Forelimb muscle (tissue), 1 donor: ENCODE measurements at regions not wholly inside any gene's neighbourhood (a gene's known extent, or its start where the extent isn't known, plus 50 kb on each side); places are given as distances from the start of the nearest gene placed in this dataset.

Experiments
- DNase-seq: peaks from one replicate; pipeline ENCODE4 v3.0.0-alpha.2; 2013; ENCODE audit warnings: low read depth

DNA sequence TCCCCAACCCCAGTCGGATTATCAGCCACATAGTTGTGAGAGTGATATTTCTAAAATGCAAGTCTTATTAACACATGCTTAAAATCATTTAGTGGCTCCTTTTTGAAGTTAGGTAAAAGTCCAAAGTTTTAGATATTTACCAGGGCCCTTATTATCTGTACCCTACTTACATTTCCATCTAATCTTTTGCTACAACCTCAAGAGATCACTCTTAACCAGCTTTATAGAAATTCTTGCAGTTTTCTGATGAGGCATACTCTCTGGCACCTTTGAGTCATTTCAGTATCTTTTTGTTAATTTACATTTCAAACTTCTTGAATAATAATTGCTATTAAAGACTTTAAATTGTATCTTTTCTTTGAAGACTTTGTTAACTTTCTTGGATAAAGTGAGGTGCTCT, 453.3 kb downstream of the RFPL4B start:
- DNase-seq: no peak

GRCh38 chr6:112800916-112801315, 453.8 kb downstream of the RFPL4B start:
- no peak for DNase-seq

- DNase-seq: no peak
Observed at GRCh38 chr6:112801468-112802080, 454.4 kb downstream of the RFPL4B start.

DNA sequence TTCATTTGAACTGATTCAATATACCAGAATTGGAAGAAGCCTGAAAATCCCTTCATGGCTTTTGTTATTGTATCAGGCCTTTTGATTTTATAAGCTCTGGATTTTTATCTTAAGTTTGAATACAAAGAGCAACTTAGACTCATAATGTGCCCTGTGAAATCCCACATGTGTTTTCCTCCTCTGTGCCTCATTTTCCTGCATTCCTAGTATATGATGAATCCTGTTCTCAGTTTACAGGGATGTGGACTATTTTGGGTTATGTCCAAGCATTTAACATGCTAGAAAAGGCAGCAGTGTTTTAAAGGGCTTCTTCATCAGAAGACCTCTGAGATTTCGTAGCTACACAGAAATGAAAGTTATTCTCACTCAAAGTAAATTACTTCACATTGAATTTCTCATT, 455.0 kb downstream of the RFPL4B start:
- DNase-seq: peak; percentile 70

GRCh38 chr6:112804638-112805330, 457.7 kb downstream of the RFPL4B start:
- DNase-seq: no peak

DNA sequence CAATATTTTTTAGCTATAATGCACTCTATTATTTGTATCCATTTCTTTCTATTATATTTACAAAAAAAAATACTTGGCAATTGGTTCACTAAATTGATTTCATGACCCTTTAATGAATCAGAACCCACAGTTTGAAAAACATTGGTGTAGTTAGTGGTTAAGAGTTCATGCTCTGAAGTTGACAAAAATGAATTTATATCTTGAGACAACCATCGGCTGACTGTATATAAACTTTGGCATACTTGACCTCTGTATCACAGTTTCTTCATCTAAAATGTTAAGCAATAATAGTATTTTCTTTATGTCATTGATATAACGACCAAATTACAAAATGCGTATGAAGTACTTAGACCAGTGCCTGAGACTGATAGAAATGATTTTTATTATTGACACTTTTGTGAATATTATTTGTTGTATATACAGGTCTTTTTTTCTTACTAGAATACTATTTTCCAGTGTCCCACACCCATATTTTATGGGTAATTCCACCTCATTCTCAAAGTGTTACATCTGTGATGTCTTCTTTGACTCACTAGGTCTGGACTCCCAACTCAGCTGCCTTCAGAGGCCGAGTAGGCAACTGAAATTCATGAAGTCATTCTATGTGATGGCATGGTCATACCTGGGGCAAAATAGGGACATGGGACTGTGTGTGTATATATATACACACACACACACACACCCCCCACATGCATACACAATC, 459.2 kb downstream of the RFPL4B start:
- no peak for DNase-seq

GRCh38 chr6:112821476-112821875, 474.3 kb downstream of the RFPL4B start:
- no peak for DNase-seq

- no peak for DNase-seq
Observed at GRCh38 chr6:112822769-112823168, 475.6 kb downstream of the RFPL4B start.

GRCh38 chr6:112827793-112828192, 480.7 kb downstream of the RFPL4B start:
- DNase-seq: no peak

- no peak for DNase-seq
Observed at GRCh38 chr6:112831022-112831421, 483.9 kb downstream of the RFPL4B start.

DNA sequence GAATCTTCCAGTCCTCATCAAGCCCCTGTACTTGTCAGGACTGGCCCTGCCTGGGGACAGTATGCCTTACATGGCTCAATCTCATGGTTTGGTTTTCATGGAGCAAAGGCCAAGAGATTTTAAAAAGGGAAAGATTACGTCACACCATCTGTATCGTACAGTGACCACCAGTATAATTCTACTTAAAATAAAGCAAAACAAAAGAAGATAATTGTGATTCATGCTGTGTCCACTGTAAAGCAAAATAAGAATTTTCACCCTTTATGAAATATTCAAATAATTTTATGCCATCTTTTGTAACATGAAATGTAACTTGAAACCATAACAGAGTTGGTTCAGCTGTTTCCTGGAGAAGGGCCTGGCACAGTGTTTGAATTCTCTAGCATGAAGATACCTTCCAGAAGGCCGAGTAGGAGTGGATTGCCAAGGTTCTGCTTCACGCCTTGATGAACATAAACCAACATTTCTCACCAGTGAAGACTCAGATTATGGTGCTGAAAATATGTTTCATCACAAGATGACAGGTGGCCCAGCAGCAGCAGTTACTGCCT, 486.5 kb downstream of the RFPL4B start:
- no peak for DNase-seq

DNA sequence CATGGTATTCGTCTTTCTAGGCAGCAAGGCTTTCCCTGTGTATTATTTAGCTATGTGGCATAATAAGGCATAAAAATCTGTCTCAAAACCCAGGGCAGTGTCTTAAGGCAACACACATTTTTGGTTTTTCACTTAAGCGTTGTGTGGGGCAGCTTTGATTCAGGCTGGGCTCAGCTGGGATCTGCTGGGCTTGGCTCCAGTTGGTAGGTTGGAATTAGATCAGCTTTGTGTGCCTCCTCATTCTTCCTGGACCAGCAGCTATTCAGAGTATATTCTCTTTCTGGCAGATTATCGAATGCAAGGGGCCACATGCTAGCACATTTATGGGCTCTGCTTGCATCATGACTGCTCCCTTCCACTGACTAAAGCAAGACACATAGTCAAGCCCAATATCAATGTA, 487.9 kb downstream of the RFPL4B start:
- no peak for DNase-seq

DNA sequence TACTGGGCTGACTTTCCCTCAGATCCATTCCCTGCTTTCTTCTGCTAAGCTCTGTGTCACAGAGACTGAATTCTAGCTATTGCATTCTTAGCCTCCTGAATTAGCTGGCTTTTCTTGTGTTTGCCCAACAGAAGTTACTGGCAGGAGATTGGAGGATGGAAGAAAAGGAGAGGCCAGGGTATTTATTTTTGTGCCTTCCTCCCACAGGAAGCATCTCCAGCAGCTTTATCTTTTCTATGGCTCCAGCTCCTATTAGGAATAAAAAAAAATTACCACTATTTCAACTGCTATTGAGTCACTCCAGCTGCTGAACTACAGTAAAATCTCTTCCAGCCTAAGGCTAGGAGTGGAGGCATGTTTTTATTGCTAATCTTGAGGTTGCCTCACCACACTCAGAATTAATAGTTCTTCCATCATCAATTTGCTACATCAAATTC, 492.4 kb downstream of the RFPL4B start:
- no peak for DNase-seq

DNA sequence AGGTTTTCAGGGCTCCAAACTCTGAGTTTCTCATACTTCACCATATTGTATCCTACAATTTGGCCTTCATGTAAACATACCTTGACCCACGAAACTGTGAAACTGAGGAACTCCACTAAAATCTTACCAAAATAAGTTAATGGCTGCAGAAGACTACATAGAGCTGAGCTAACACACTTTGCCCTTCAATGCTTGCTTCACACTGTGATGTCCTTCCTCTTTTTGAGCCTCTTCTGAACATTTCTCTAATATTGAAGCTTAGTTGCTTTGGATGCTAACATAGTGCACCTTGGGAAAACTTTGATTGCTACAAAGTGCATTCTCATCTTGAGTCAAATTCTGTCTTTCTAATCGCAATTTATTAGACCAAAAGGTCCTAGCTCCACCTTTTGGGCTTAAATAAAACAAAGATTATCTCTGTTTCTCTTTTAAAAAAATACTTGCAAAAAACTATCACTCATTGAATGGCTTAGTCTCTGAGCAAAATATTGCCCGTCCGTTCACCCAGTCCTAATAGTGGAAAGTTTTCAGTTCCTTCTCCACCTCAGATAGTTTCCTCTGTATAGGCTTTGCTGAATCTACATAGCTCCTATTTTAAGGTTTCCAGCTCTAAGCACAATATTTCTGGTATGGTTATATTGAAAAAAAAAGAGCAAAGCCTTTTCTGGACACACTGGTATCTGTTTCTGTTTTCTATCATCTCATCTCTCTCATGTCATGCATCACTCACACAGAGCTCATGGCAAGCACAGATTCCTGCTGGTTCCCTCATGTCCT, 494.6 kb downstream of the RFPL4B start:
- DNase-seq: no peak

DNA sequence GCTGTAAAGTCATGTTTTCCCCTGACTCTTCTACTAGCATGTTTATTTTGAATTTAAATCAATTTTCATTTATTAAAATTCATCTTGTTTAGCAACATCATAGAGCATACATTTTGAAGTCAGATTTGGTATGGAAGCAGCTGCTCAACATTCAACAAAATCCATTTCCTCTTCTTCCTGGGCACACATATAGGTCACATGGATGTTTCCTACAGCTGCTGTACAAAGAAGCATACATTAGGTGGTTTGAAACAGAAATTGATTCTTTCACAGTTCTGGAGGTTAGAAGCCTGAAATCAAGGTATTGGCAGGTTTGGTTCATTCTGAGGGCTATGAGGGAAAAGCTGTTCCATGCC, 495.2 kb downstream of the RFPL4B start:
- DNase-seq: no peak

GRCh38 chr6:112846681-112847080, 499.6 kb downstream of the RFPL4B start:
- no peak for DNase-seq

GRCh38 chr6:112851146-112851545, 504.0 kb downstream of the RFPL4B start:
- no peak for DNase-seq

DNA sequence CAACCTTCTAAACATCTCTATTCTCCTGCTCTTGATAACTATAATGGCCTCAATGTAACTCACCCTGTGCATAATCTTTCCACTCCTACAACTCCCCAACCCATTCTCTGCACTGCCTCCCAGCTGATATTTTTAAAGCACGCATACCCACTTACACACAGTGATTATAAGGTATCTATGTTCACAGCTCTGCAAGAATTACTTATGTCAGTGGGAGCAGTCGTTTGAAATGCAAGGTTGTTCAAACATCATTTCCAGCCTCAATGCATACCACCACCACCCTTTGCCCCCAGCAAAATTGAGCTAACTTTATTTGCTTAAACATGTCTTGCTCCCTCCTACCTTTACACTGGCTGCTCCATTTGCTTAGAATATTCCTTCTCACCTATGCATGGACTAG, 506.0 kb downstream of the RFPL4B start:
- DNase-seq: no peak

- DNase-seq: no peak
Observed at GRCh38 chr6:112863753-112864152, 516.6 kb downstream of the RFPL4B start.

DNA sequence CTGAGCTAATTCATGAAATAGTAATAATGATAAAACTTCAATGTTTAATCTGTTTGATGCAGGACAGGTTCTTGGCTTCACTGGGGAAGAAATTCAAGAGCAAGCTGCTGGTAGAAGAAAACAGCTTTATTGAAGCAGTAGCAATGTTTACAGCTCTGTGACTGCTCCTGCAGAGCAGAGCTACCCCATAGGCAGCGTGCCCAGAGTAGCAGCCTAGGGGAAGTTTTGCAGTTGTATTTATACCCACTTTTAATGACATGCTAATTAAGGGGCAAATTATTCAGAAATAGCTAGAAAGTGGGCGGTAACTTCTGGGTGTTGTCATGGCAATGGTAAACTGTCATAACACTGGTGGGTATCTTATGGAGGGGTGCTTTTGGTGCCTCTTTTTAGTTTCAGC, 518.0 kb downstream of the RFPL4B start:
- no peak for DNase-seq

- no peak for DNase-seq
Observed at GRCh38 chr6:112874881-112875280, 527.8 kb downstream of the RFPL4B start.
